Cardiac muscle cell (in vitro differentiated cells and primary cell): ENCODE measurements at regions not wholly inside any gene's neighbourhood (a gene's known extent, or its start where the extent isn't known, plus 50 kb on each side); places are given as distances from the start of the nearest gene placed in this dataset.
A peak's percentile ranks its signal among the peaks of the same experiment; 100 is the strongest.

Experiments used
- DNase-seq, 2 donors: peaks; one replicate each; pipeline versions ENCODE4 v3.0.0 to v3.0.0-alpha.2; 2010 to 2017; ENCODE audit warnings: low read depth in 1 of 2, low spot score in 1 of 2
- H3K27ac ChIP-seq: fragments of 200-600 bp; sonication (generic); 2 replicates; pipeline ENCODE4 v1.5.1; 2016
- H3K27me3 ChIP-seq: fragments of 200-600 bp; sonication (generic); 2 replicates; pipeline ENCODE4 v1.6.0; 2016; ENCODE audit warnings: control low read depth
- H3K36me3 ChIP-seq: fragments of 200-600 bp; sonication (generic); 2 replicates; pipeline ENCODE4 v1.5.1; 2016; ENCODE audit warnings: control low read depth
- H3K4me1 ChIP-seq: fragments of 200-600 bp; sonication (generic); 2 replicates; pipeline ENCODE4 v1.8.1; 2017; ENCODE audit warnings: low read depth, mild to moderate bottlenecking, mixed run types
- H3K4me3 ChIP-seq: fragments of 200-600 bp; sonication (generic); 2 replicates; pipeline ENCODE4 v1.5.1; 2016; ENCODE audit warnings: mild to moderate bottlenecking
- H3K9me3 ChIP-seq: fragments of 200-600 bp; sonication (generic); 2 replicates; pipeline ENCODE4 v1.5.1; 2017; ENCODE audit warnings: low read depth, mild to moderate bottlenecking, control low read depth
- TF ChIP-seq, protein P1 (sequence below): IDR thresholded peaks from 2 replicates; pipeline ENCODE4 v1.5.1; 2012; ENCODE audit warnings: low read depth, mild to moderate bottlenecking, low read length

DNA sequence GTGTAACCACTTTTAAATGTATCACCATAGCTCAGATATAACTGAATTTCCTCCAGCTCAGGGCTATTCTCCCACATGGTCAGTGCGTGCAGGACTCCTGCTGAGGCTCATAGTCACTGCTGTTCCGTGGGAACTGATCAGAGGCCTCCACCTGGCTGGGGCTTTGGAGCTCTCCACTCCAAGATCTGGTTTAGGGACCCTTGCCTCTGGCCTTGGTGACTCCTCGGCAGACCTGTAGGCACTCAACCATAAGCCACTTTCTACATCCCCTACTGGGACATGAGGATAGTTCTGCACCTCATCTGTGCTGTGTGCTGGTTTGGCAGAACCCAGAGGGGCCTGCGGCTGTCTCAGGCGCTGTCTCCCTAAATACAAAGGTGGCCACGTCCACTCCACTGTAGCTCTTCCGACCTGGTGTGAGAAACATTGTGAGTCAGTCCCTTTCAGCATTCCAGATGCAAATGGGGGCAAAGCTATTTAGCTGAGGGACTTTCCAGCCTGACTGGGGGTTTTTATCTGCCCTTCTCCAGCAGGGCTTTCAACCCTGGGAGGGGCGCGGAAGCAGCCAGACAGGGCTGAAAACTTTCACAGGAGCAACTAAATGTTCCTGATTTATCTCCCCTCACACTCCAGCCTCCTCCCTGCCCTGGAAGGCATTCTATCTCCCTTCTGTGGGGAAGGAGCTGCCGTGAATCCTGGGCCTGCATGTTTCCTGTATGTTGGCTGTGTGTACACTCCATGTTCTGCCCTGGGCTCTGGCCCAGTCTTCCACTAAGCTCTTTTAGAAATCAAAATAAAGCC lies 218.3 kb upstream of the DAAM1 start:
- DNase-seq: peak; percentile 37 to 44
- no peaks in the 10 kb centered on the region for H3K9me3 ChIP-seq
- TF ChIP-seq, protein P1, sequence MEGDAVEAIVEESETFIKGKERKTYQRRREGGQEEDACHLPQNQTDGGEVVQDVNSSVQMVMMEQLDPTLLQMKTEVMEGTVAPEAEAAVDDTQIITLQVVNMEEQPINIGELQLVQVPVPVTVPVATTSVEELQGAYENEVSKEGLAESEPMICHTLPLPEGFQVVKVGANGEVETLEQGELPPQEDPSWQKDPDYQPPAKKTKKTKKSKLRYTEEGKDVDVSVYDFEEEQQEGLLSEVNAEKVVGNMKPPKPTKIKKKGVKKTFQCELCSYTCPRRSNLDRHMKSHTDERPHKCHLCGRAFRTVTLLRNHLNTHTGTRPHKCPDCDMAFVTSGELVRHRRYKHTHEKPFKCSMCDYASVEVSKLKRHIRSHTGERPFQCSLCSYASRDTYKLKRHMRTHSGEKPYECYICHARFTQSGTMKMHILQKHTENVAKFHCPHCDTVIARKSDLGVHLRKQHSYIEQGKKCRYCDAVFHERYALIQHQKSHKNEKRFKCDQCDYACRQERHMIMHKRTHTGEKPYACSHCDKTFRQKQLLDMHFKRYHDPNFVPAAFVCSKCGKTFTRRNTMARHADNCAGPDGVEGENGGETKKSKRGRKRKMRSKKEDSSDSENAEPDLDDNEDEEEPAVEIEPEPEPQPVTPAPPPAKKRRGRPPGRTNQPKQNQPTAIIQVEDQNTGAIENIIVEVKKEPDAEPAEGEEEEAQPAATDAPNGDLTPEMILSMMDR: no peak
- no peaks in the 10 kb centered on the region for H3K36me3 ChIP-seq
- peaks cover 42% of the 10 kb centered on the region for H3K4me1 ChIP-seq
- no peaks in the 10 kb centered on the region for H3K27me3 ChIP-seq
- peak overlapping the region; percentile 91 for H3K27ac ChIP-seq
- no peak overlapping the region for H3K4me3 ChIP-seq

DNA sequence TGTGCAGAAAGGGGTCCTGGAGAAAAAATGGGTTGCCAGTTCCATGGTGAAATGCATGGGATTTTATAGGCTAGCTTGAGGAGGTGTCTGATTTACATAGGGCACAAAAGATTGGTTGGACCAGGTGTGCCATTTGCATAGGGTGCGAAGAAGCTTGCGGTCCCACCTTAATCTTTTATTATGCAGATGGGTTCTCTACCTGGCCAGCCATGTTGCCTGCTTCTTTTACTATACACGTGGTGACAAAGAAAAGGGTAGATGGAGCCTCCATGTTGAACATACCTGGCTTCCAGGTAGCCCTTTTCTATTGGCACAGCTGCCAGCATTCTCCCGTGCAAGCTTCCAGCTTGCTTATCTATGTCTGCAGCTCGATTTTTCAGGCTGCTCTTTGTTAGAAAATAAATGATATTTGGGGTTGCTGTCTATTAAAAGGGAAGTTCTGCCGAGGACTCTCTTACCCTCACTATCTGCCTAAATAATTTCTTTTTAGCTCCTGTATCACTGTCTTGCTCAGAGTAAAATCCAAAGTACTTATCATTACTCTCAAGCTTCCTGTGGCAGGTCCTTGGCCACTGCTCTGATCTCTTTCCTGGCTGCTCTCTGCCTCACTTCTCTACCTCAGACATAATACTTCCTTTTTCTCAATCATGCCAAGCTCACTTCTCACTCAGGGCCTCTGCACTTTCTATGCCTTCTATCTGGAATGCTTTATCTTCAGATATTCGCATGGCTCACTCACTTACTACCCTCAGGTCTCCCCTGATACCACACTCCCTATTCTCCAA lies 216.0 kb upstream of the DAAM1 start:
- Histone ChIP-seq H3K9me3 (no peaks in the 10 kb centered on the region), H3K36me3 (no peaks in the 10 kb centered on the region), H3K4me1 (peaks cover 33% of the 10 kb centered on the region), H3K27me3 (no peaks in the 10 kb centered on the region), H3K4me3 (no peak overlapping the region), H3K27ac (peak overlapping the region; percentile 47)
- TF ChIP-seq, protein P1: no peak
- no peak for DNase-seq

DNA sequence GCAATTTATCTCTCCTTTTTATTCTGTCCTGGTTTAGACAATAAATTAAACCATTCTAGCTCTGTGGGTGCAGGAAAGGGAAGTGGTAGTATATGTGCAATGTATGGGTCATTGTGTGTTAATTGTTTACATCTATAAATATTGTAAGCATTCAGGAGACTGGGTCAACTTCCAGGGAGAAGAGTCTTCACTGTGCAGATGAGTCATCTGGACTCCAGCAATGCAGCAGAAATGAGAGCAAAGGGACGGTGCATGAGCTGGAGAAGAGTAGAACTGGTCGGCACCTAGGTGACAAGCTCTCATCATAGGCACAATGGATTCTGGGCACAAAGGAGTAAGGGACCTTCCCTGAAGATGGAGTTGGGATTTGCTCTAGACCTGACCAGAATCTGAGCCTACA lies 211.1 kb upstream of the DAAM1 start:
- peaks cover 13% of the 10 kb centered on the region for H3K4me1 ChIP-seq
- H3K27ac ChIP-seq: no peak overlapping the region
- H3K9me3 ChIP-seq: no peaks in the 10 kb centered on the region
- no peaks in the 10 kb centered on the region for H3K27me3 ChIP-seq
- no peak for DNase-seq
- H3K4me3 ChIP-seq: no peak overlapping the region
- TF ChIP-seq, protein P1: no peak
- no peaks in the 10 kb centered on the region for H3K36me3 ChIP-seq

DNA sequence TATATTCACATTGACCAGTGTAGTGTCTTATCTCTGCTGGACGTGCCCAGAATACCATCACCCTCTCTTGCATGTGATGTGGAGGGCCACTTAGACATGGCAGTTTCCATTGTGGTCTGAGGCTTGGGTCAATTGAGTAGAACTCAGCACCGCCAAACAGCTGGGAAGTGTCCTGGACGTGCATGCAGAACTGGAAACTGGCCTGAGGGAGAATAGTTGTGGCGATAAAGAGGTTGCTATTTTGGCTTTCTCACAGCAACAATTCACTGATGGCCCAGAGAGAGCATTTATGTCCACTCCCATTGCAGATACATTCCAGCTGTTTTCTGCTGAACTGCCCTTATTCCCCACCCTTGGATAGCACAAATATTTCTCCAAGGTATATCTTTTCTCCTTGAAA lies 210.1 kb upstream of the DAAM1 start:
- Histone ChIP-seq H3K9me3 (no peaks in the 10 kb centered on the region), H3K36me3 (no peaks in the 10 kb centered on the region), H3K4me1 (peaks cover 6% of the 10 kb centered on the region), H3K4me3 (no peak overlapping the region), H3K27ac (no peak overlapping the region), H3K27me3 (no peaks in the 10 kb centered on the region)
- TF ChIP-seq, protein P1: no peak
- peak in 1 of 2 donors; percentile 88 for DNase-seq

DNA sequence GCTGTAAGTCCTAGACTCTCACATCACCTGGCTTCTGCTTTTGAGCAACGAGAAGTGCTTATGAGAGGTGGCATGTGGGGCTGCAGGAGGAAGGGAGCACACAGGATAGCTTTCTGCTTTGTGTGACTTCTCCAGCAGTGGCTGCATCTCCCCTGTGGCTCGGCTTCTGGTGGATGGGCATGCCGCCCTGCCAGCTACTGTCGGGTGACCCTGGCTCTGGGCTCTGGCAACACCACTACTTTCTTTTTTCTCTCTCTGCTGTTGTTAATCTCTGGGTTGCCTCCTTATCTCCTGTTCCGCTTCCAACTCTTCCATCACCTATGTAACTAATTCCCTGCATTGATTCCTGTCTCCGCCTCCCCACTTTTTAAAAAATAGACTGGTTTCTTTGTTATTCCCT lies 209.1 kb upstream of the DAAM1 start:
- no peak overlapping the region for H3K27ac ChIP-seq
- peaks cover 6% of the 10 kb centered on the region for H3K4me1 ChIP-seq
- no peaks in the 10 kb centered on the region for H3K9me3 ChIP-seq
- no peak for DNase-seq
- no peaks in the 10 kb centered on the region for H3K27me3 ChIP-seq
- TF ChIP-seq, protein P1: no peak
- no peak overlapping the region for H3K4me3 ChIP-seq
- no peaks in the 10 kb centered on the region for H3K36me3 ChIP-seq
